IMR-90 (cell line): ENCODE measurements at regions not wholly inside any gene's neighbourhood (a gene's known extent, or its start where the extent isn't known, plus 50 kb on each side); places are given as distances from the start of the nearest gene placed in this dataset.

Experiments used
- ATAC-seq: fragments of 200-7000 bp; cut with Tn5 transposase; 2 replicates; pipeline ENCODE4 v1.9.1; 2020; ENCODE audit warnings: low read depth, mild to moderate bottlenecking, moderate library complexity
- BruUV-seq: library from RNA; stranded (reverse); fragments of 400-500 nt; replicated peaks from 2 replicates; lab custom pipeline; 2021; lab: Mats Ljungman, UMichigan
- CTCF ChIA-PET: fragments of 300-600 bp; formaldehyde crosslinking; extraction: SDS; loops from one replicate; lab custom pipeline; 2021; ENCODE audit warnings: antibody characterized with exemption; lab: Yijun Ruan, JAX
- POLR2A ChIA-PET: fragments of 300-600 bp; sonication (Branson Sonifier 250); formaldehyde crosslinking; loops from one replicate; lab custom pipeline; 2022; ENCODE audit warnings: antibody characterized with exemption; ENCODE audit not compliant: unreplicated experiment; lab: Charles Lee
- DNase-seq: peaks from one replicate; pipeline ENCODE4 v3.0.0; 2013
- H2AFZ ChIP-seq: replicated peaks from 2 replicates; pipeline ENCODE3; 2013; ENCODE audit warnings: low read length, mild to moderate bottlenecking; ENCODE audit not compliant: poor library complexity
- H2AK5ac ChIP-seq: 2 replicates; pipeline ENCODE4 v1.6.1; 2013; ENCODE audit warnings: low read depth, low read length, inconsistent platforms
- H2AK9ac ChIP-seq: replicated peaks from 2 replicates; pipeline ENCODE3; 2013; ENCODE audit warnings: mild to moderate bottlenecking, low read depth, low read length, moderate library complexity; ENCODE audit not compliant: poor library complexity
- H2BK120ac ChIP-seq: 2 replicates; pipeline ENCODE4 v1.6.1; 2013; ENCODE audit warnings: low read depth, low read length, inconsistent platforms
- H2BK15ac ChIP-seq: 3 replicates; pipeline ENCODE4 v1.6.1; 2013; ENCODE audit warnings: low read depth, low read length, inconsistent platforms
- H2BK20ac ChIP-seq: 2 replicates; pipeline ENCODE4 v1.6.1; 2013; ENCODE audit warnings: low read depth, mild to moderate bottlenecking, inconsistent platforms, low read length, moderate library complexity
- H2BK5ac ChIP-seq: 2 replicates; pipeline ENCODE4 v1.6.1; 2013; ENCODE audit warnings: mild to moderate bottlenecking, low read depth, low read length, inconsistent platforms; ENCODE audit not compliant: poor library complexity, severe bottlenecking
- H3K14ac ChIP-seq: replicated peaks from 2 replicates; pipeline ENCODE4 v1.6.1; 2013; ENCODE audit warnings: low read depth, low read length, inconsistent platforms
- H3K18ac ChIP-seq: 2 replicates; pipeline ENCODE4 v1.6.1; 2013; ENCODE audit warnings: low read depth, low read length, control low read depth
- H3K23ac ChIP-seq: 2 replicates; pipeline ENCODE4 v1.6.1; 2013; ENCODE audit warnings: low read depth, low read length, inconsistent platforms
- H3K27ac ChIP-seq: 2 replicates; pipeline ENCODE4 v1.5.1; 2013; ENCODE audit warnings: mild to moderate bottlenecking, control low read depth, low read length; ENCODE audit not compliant: insufficient read depth
- H3K27me3 ChIP-seq: 2 replicates; pipeline ENCODE4 v1.6.1; 2013; ENCODE audit warnings: low read length; ENCODE audit not compliant: control insufficient read depth, insufficient read depth
- H3K36me3 ChIP-seq: 2 replicates; pipeline ENCODE4 v1.6.1; 2013; ENCODE audit warnings: low read length, mixed read lengths; ENCODE audit not compliant: control insufficient read depth, insufficient read depth
- H3K4ac ChIP-seq: 2 replicates; pipeline ENCODE4 v1.6.1; 2013; ENCODE audit warnings: low read depth, low read length, inconsistent platforms
- H3K4me1 ChIP-seq: 2 replicates; pipeline ENCODE4 v1.6.1; 2013; ENCODE audit warnings: low read length, mixed read lengths; ENCODE audit not compliant: control insufficient read depth, insufficient read depth
- H3K4me2 ChIP-seq: 2 replicates; pipeline ENCODE4 v1.6.1; 2013; ENCODE audit warnings: low read depth, mild to moderate bottlenecking, control low read depth, low read length, moderate library complexity
- H3K4me3 ChIP-seq: 2 replicates; pipeline ENCODE4 v1.5.1; 2013; ENCODE audit warnings: low read depth, mild to moderate bottlenecking, control low read depth, low read length, moderate library complexity; ENCODE audit not compliant: insufficient read depth
- H3K56ac ChIP-seq: 2 replicates; pipeline ENCODE4 v1.6.1; 2013; ENCODE audit warnings: low read length, inconsistent platforms; ENCODE audit not compliant: insufficient read depth; ENCODE audit errors: extremely low read depth
- H3K79me1 ChIP-seq, 2 experiments: 2 replicates each; pipeline ENCODE4 v1.6.1; 2013; ENCODE audit warnings: low read length in 2 of 2, inconsistent platforms in 1 of 2, low read depth in 1 of 2
- H3K9ac ChIP-seq: 2 replicates; pipeline ENCODE4 v1.6.1; 2013; ENCODE audit warnings: low read depth, low read length, control low read depth
- H3K9me1 ChIP-seq: 2 replicates; pipeline ENCODE4 v1.6.1; 2013; ENCODE audit warnings: low read length, inconsistent platforms; ENCODE audit not compliant: insufficient read depth
- H3K9me3 ChIP-seq: 2 replicates; pipeline ENCODE4 v1.6.1; 2013; ENCODE audit warnings: low read length; ENCODE audit not compliant: control insufficient read depth, insufficient read depth
- H4K20me1 ChIP-seq: 2 replicates; pipeline ENCODE4 v1.6.1; 2013; ENCODE audit warnings: low read length, inconsistent platforms; ENCODE audit not compliant: insufficient read depth
- H4K5ac ChIP-seq: 2 replicates; pipeline ENCODE4 v1.6.1; 2013; ENCODE audit warnings: mild to moderate bottlenecking, low read depth, low read length, control low read depth
- H4K8ac ChIP-seq, 2 experiments: 2 replicates each; pipeline ENCODE4 v1.6.1; 2013; ENCODE audit warnings: low read depth in 2 of 2, low read length in 2 of 2, control low read depth in 1 of 2, inconsistent platforms in 1 of 2
- H4K91ac ChIP-seq: 2 replicates; pipeline ENCODE4 v1.6.1; 2013; ENCODE audit warnings: low read depth, low read length, inconsistent platforms; ENCODE audit not compliant: insufficient read depth
- BHLHE40 ChIP-seq: fragments of 150-350 bp; IDR thresholded peaks from 2 replicates; pipeline ENCODE4 v1.6.1; 2016; ENCODE audit warnings: mild to moderate bottlenecking, low read depth, low read length
- CEBPB ChIP-seq: IDR thresholded peaks from 2 replicates; pipeline ENCODE4 v1.6.1; 2012; ENCODE audit warnings: low read depth, low read length, improper control_type of control experiment
- CHD1 ChIP-seq: IDR thresholded peaks from 2 replicates; pipeline ENCODE4 v1.6.1; 2012; ENCODE audit warnings: low read depth, low read length, improper control_type of control experiment
- FOS ChIP-seq: fragments of 150-350 bp; IDR thresholded peaks from 2 replicates; pipeline ENCODE4 v1.6.1; 2016; ENCODE audit warnings: low read depth, low read length
- MAFK ChIP-seq: IDR thresholded peaks from 2 replicates; pipeline ENCODE4 v1.6.1; 2012; ENCODE audit warnings: low read depth, low read length, improper control_type of control experiment
- MAZ ChIP-seq: IDR thresholded peaks from 2 replicates; pipeline ENCODE4 v1.6.1; 2012; ENCODE audit warnings: low read depth, mild to moderate bottlenecking, low read length, improper control_type of control experiment, moderate library complexity, borderline replicate concordance
- MXI1 ChIP-seq: IDR thresholded peaks from 2 replicates; pipeline ENCODE4 v1.6.1; 2012; ENCODE audit warnings: low read depth, mild to moderate bottlenecking, low read length, moderate library complexity, borderline replicate concordance
- NFE2L2 ChIP-seq: fragments of 150-350 bp; IDR thresholded peaks from 2 replicates; pipeline ENCODE4 v1.6.1; 2016; ENCODE audit warnings: low read depth, mild to moderate bottlenecking, low read length
- POLR2A ChIP-seq: IDR thresholded peaks from 2 replicates; pipeline ENCODE4 v1.6.1; 2012; ENCODE audit warnings: mild to moderate bottlenecking, low read depth, low read length
- RAD21 ChIP-seq: IDR thresholded peaks from 2 replicates; pipeline ENCODE4 v1.6.1; 2012; ENCODE audit warnings: low read length, improper control_type of control experiment
- SMC3 ChIP-seq: fragments of 150-350 bp; IDR thresholded peaks from 2 replicates; pipeline ENCODE4 v1.6.1; 2016; ENCODE audit warnings: low read depth, mild to moderate bottlenecking, antibody characterized with exemption, low read length, moderate library complexity
- WGBS, 2 experiments: methylation state at CpG; one replicate each; pipeline versions ENCODE4 v1.1.5 to v1.1.7; 2013; ENCODE audit warnings: missing lambda C conversion rate in 2 of 2; ENCODE audit not compliant: insufficient read length in 1 of 2; ENCODE audit errors: extremely low coverage in 2 of 2; 5-methylcytosine and 5-hydroxymethylcytosine counted together
- dilution Hi-C: fragments of 300-500 bp; cut with HindIII; formaldehyde crosslinking; loops from one replicate; pipeline ENCODE4 v1.14.3; 2018; ENCODE audit warnings: low sequenced_read_pairs; ENCODE audit not compliant: unreplicated experiment
- in situ Hi-C: fragments of 300-500 bp; cut with MboI; formaldehyde crosslinking; loops from 3 replicates; pipeline ENCODE4 v1.14.3; 2019; ENCODE audit warnings: low sequenced_read_pairs, inconsistent platforms, mixed read lengths
- intact Hi-C: fragments of 100-400 bp; cut with micrococcal nuclease; formaldehyde crosslinking; loops from 2 replicates; pipeline ENCODE4 v1.10.0; 2022
- TF ChIP-seq, protein P1 (sequence below): conservative IDR thresholded peaks from 2 replicates; pipeline ENCODE4 v1.5.1; 2012; ENCODE audit warnings: mild to moderate bottlenecking, low read depth, low read length, improper control_type of control experiment
- TF ChIP-seq, protein P2 (sequence below): fragments of 150-350 bp; IDR thresholded peaks from 2 replicates; pipeline ENCODE4 v1.6.1; 2016; ENCODE audit warnings: low read depth, mild to moderate bottlenecking, low read length, moderate library complexity, borderline replicate concordance

DNA sequence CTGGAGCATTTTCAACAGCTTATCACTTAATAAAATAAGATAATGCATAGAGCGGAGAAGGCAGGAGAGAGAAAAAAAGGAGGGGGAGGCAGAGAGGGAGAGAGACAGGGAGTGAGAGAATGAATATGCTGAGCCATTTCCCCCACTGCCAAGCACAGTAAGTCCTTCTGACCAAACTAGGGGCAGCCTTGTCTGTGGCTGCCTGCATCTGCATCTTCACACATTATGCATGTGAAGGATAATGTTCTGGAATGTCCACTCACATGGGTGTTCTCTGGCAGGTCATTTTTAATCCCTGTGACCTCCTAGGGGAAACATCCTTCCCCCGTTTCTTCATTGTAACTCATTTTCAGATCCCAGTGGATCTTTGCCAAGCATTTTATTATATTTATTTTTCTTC lies 269.3 kb downstream of the FOXA2 start:
- no peaks in the 10 kb centered on the region for H3K4me1 ChIP-seq
- H3K23ac ChIP-seq: no peak overlapping the region
- no CpG with 5 or more reads among the region's 2 CpGs for WGBS, 2 experiments
- intact Hi-C loops: loop anchor here (10.0 kb wide), 1 partner anchor 1480 kb away; no protein-coding TSS in a partner anchor
- H3K9me1 ChIP-seq: no peaks in the 10 kb centered on the region
- no peak overlapping the region for H4K91ac ChIP-seq
- no peak overlapping the region for H3K4ac ChIP-seq
- no TSS peak for BruUV-seq
- no peak overlapping the region for H2BK5ac ChIP-seq
- no peak overlapping the region for H2BK15ac ChIP-seq
- no peaks in the 10 kb centered on the region for H4K20me1 ChIP-seq
- H2AK5ac ChIP-seq: no peak overlapping the region
- no peak for DNase-seq
- no peak overlapping the region for H2BK120ac ChIP-seq
- dilution Hi-C loops: no loop called here
- CTCF ChIA-PET: no interaction called here
- no peaks in the 10 kb centered on the region for H3K27me3 ChIP-seq
- no peaks in the 10 kb centered on the region for H3K9me3 ChIP-seq
- no peak overlapping the region for H4K8ac ChIP-seq
- no peak overlapping the region for H4K5ac ChIP-seq
- H2AFZ ChIP-seq: no peak overlapping the region
- no peak overlapping the region for H3K4me3 ChIP-seq
- no peak overlapping the region for H3K18ac ChIP-seq
- in situ Hi-C loops: loop anchor here (25.0 kb wide), 1 partner anchor 603 kb away; the partner anchor contains the start of gene PAX1
- no peaks in the 10 kb centered on the region for H3K79me1 ChIP-seq
- no peak overlapping the region for H3K14ac ChIP-seq
- no peak overlapping the region for H3K9ac ChIP-seq
- H2BK20ac ChIP-seq: no peak overlapping the region
- no peak overlapping the region for H3K27ac ChIP-seq
- H3K56ac ChIP-seq: no peak overlapping the region
- POLR2A ChIA-PET: no interaction called here
- H3K36me3 ChIP-seq: no peaks in the 10 kb centered on the region
- no peak overlapping the region for H3K4me2 ChIP-seq
- no peak for ATAC-seq
- no peak overlapping the region for H2AK9ac ChIP-seq
- TF ChIP-seq, protein P1, sequence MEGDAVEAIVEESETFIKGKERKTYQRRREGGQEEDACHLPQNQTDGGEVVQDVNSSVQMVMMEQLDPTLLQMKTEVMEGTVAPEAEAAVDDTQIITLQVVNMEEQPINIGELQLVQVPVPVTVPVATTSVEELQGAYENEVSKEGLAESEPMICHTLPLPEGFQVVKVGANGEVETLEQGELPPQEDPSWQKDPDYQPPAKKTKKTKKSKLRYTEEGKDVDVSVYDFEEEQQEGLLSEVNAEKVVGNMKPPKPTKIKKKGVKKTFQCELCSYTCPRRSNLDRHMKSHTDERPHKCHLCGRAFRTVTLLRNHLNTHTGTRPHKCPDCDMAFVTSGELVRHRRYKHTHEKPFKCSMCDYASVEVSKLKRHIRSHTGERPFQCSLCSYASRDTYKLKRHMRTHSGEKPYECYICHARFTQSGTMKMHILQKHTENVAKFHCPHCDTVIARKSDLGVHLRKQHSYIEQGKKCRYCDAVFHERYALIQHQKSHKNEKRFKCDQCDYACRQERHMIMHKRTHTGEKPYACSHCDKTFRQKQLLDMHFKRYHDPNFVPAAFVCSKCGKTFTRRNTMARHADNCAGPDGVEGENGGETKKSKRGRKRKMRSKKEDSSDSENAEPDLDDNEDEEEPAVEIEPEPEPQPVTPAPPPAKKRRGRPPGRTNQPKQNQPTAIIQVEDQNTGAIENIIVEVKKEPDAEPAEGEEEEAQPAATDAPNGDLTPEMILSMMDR: no peak
- no peak for TF ChIP-seq FOS
- TF ChIP-seq MAZ: no peak
- TF ChIP-seq CHD1: no peak
- TF ChIP-seq RAD21: no peak
- TF ChIP-seq SMC3: no peak
- TF ChIP-seq MXI1: no peak
- no peak for TF ChIP-seq MAFK
- TF ChIP-seq, protein P2, sequence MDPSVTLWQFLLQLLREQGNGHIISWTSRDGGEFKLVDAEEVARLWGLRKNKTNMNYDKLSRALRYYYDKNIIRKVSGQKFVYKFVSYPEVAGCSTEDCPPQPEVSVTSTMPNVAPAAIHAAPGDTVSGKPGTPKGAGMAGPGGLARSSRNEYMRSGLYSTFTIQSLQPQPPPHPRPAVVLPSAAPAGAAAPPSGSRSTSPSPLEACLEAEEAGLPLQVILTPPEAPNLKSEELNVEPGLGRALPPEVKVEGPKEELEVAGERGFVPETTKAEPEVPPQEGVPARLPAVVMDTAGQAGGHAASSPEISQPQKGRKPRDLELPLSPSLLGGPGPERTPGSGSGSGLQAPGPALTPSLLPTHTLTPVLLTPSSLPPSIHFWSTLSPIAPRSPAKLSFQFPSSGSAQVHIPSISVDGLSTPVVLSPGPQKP: no peak
- TF ChIP-seq NFE2L2: no peak
- no peak for TF ChIP-seq POLR2A
- TF ChIP-seq BHLHE40: no peak
- no peak for TF ChIP-seq CEBPB
